C4-2B (cell line): ENCODE measurements at regions not wholly inside any gene's neighbourhood (a gene's known extent, or its start where the extent isn't known, plus 50 kb on each side); places are given as distances from the start of the nearest gene placed in this dataset.

Experiments
- ZFX ChIP-seq: fragments of 450-650 bp; IDR thresholded peaks from 2 replicates; pipeline ENCODE4 v1.6.1; 2017
- TF ChIP-seq, protein P1 (sequence below): fragments of 450-650 bp; conservative IDR thresholded peaks from 2 replicates; pipeline ENCODE4 v1.5.1; 2017; ENCODE audit warnings: mild to moderate bottlenecking

DNA sequence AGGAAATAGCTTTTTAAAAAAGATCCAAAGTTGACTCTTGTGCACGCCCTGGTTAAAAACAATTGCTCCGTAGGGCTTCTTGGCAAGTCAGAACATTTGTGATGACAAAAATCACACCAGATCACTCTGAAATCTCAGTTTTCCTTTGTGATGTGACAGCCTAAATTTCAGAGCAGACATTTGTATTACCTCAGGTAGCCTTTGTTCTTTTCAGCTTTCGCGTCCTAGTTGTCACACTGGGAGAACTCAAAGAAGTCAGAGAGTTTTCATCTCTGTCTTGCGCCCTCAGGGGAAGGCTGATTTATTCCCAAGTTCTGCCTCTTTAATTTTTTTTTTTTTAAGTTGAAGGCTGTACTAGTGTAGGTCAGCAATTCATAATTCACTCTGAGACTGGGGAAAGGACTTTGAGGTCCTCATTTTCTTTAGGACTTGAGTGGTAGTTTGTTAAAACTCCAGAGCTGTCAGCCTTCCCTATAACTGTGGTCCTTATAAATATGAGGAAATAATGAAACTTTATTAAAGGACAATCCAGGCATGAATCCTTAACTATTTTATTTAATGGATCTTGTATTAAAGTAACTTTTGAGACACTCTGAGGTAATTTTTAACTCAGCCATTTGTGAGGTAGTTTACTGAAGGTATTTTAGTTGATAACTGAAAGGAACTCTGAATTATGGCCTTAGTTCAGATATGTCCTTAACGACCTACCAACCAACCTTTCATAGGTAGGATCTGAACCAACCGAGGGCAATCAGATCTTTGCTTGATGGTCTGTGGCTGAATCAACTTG, 525.1 kb upstream of the FAM98A start:
- TF ChIP-seq, protein P1, sequence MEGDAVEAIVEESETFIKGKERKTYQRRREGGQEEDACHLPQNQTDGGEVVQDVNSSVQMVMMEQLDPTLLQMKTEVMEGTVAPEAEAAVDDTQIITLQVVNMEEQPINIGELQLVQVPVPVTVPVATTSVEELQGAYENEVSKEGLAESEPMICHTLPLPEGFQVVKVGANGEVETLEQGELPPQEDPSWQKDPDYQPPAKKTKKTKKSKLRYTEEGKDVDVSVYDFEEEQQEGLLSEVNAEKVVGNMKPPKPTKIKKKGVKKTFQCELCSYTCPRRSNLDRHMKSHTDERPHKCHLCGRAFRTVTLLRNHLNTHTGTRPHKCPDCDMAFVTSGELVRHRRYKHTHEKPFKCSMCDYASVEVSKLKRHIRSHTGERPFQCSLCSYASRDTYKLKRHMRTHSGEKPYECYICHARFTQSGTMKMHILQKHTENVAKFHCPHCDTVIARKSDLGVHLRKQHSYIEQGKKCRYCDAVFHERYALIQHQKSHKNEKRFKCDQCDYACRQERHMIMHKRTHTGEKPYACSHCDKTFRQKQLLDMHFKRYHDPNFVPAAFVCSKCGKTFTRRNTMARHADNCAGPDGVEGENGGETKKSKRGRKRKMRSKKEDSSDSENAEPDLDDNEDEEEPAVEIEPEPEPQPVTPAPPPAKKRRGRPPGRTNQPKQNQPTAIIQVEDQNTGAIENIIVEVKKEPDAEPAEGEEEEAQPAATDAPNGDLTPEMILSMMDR: no peak
- TF ChIP-seq ZFX: no peak
